SK-N-SH (cell line): ENCODE measurements at regions not wholly inside any gene's neighbourhood (a gene's known extent, or its start where the extent isn't known, plus 50 kb on each side); places are given as distances from the start of the nearest gene placed in this dataset.

Source experiments
- CTCF ChIP-seq: fragments of 200-600 bp; sonication (generic); IDR thresholded peaks from 2 replicates; pipeline ENCODE4 v1.6.1; 2017; ENCODE audit warnings: antibody characterized with exemption, mild to moderate bottlenecking, moderate library complexity
- POLR2AphosphoS5 ChIP-seq: IDR thresholded peaks from 2 replicates; pipeline ENCODE4 v1.6.1; 2012; ENCODE audit warnings: low read depth, low read length
- REST ChIP-seq: IDR thresholded peaks from 2 replicates; pipeline ENCODE4 v1.6.1; 2012; ENCODE audit warnings: mild to moderate bottlenecking, low read depth, low read length, moderate library complexity
- TAF1 ChIP-seq: IDR thresholded peaks from 2 replicates; pipeline ENCODE4 v1.6.1; 2012; ENCODE audit warnings: low read depth, mild to moderate bottlenecking, low read length, moderate library complexity, borderline replicate concordance

GRCh38 chr18:64981915-64982314, 768.9 kb upstream of the CDH7 start:
- no peak for TF ChIP-seq POLR2AphosphoS5
- no peak for TF ChIP-seq CTCF
- no peak for TF ChIP-seq TAF1
- no peak for TF ChIP-seq REST
